Activated CD8-positive, alpha-beta memory T cell treated with anti-CD3 and anti-CD28 coated beads for 4 hours (primary cell): ENCODE measurements at regions not wholly inside any gene's neighbourhood (a gene's known extent, or its start where the extent isn't known, plus 50 kb on each side); places are given as distances from the start of the nearest gene placed in this dataset.

ENCODE experiments used
- DNase-seq, 2 donors: peaks; one replicate each; pipeline ENCODE4 v3.0.0-alpha.2; 2020; ENCODE audit warnings: low read depth in 2 of 2

DNA sequence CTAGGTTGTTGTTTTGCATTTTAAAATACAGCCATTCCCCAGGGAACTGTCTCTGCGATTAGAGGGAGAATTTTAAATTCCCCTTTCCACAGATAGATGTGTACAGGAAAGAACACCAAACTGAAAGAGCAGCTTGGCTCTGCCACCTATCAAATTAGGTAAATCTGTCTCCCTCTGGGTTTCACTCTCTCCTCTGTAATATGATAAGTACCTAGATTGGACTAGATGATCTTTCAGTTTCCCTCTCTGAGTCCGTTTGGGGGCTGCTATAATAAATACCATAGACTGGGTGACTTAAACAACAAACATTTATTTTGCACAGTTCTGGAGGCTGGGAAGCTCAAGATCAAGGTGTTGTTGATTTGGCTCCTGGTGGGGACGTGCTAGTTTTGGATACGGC lies 186.0 kb downstream of the KIF20B start:
- no peak for DNase-seq

DNA sequence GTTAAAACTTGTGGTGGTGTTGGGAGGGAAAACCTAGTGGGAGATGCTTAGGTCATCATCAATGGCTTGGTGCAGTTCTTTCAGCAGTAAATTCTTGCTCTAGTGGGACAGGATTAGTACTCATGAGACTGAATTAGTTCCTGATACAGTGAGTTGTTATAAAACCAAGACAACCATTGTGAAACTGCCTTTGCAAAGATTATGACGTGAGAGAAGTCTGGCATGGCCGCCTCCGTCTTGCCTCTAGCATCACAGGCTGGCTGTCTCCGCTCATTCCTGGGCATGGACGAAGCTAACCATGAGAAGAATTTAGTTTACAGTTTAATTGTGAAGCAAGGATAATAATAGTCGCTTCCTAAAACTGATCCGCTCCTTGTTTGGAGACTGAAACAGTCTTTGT lies 186.4 kb downstream of the KIF20B start:
- no peak for DNase-seq

DNA sequence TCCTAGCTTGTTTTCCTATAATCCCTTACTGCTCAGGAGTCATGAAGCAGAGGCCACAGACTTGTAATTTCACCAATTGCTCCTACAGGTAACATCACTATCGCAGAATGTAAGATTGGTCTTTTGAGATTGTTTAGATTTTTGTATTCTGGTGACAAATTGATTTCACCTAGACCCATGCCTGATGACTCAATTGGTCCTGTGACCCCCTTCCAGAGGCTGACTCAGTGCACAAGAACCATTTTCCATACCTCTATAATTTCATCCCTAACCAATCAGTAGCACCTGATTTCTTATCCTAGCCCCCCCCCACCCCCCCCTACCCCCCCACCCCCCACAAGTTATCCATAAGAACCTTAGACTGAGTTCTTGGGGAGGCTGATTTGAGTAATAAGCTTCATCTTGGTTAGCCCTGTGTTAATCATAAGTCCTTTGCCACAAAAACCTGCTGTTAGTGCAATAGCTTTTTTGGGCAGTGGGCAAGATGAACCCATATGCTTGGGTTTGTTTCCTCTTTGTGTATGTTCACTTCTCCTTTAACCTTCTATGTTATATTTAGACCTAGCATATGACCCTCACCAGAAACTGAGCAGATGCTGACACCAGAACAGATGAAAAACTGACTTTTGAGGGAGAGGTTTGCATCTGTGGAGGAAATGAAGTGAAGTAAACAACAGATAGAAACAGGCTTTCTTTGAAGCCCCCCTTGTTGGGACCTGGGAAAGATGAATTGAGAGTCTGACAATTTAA lies 187.1 kb downstream of the KIF20B start:
- DNase-seq: no peak

DNA sequence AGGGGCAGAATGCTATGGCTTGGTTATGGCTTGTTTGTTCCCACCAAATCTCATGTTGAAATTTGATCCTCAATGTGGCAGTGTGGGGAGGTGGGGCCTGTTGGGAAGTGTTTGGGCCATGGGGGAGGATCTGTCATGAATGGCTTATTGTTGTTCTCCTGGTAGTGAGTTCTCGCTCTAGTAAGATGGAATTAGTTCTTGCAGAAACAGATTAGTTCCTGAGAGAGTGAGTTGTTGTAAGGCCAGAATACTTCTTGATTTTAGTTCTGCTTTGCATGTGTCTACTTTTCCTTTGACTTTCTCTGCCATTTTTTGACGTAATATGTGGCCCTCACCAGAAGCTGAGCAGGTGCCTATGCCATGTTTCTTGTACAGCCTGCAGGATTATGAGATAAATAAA lies 188.2 kb downstream of the KIF20B start:
- no peak for DNase-seq

DNA sequence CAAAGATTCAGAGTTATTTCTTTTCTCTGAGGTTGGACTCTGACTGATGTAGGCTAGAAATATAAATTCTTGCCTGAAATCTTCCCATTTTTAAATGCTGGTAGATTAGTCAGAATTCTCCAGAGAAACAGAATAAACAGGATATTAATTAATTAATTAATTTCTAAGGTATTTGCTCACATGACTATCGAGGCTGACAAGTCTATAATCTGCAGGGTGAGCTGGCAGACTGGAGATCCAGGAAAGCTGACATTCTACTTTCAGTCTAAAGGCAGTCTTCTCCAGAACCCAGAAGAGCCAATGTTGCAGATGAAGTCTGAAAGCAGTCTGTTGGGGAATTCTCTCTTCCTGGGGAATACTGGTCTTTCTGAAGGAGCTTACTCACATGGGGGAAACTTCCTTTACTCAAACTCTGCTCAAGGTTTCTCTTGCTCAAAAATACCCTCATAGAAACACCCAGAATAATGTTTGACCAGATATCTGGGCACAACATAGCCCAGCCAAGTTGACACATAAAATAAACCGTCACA lies 189.7 kb downstream of the KIF20B start:
- no peak for DNase-seq

DNA sequence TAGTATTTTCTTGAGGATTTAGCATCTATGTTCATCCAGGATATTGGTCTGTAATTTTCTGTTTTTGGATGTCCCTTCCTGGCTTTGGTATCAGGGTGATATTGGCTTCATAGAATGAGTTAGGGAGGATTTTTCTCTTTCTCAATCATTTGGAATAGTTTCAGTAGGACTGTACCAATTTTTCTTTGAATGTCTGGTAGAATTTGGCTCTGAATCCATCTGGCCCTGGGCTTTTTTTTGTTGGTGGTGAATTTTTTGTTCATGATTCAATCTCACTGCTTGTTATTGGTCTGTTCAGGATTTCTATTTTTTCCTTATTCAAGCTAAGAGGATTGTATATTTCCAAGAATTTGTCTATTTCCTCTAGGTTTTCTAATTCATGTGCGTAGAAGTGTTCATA lies 192.7 kb downstream of the KIF20B start:
- DNase-seq: no peak

DNA sequence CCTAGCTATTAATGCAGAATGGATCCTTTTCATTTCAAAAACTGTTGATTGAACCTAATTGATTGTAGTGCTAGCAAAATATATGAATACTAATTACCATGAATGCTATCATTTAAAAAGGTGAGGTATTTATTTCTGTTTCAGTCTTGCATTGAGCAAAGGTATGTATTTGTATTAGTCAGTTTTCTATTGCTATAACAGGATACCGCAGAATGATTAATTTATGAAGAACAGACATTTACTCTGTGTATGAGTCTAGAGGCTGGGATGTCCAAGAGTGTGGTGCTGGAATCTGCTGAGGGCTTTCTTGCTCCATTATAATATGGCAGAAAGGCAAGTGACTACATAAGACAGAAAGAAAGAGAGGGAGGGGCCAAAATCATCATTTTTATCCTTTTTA lies 199.2 kb downstream of the KIF20B start:
- no peak for DNase-seq

DNA sequence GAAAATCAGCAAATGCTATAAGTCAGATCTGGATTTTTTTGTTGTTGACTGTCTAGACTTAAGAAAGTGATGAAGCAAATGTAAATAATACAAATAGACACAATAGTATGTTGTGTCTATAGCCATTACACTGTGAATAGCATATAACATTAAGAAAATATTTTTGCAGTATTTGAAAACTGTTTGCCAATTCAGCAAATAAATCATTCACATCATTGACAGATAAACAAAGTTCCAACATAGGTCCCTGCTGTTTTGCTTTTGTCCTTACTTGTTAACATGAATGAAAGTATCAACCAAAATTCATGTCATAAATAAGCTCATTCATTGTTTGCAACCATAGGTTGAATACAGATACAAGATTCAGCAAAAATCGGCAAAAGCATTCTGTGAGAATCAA lies 200.5 kb downstream of the KIF20B start:
- no peak for DNase-seq

DNA sequence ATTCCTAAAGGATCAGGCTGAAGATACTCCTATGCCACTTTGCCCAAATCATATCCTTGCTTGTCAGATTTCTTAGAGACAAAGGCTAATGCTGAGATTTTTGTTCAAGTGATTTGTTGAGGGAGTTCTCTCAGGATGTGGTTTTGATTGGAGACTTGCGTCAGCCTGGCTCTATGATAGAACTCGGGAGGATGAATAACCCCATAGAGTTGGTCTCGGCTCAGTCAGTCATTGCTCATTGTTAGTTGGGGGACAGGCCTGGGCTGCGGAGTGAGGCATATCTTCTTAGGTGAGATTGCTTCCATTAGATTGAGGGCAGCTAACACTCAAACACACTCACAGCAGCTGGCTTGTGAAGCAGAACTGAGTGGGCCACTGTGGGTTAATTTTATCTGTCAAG lies 203.4 kb downstream of the KIF20B start:
- DNase-seq: no peak

DNA sequence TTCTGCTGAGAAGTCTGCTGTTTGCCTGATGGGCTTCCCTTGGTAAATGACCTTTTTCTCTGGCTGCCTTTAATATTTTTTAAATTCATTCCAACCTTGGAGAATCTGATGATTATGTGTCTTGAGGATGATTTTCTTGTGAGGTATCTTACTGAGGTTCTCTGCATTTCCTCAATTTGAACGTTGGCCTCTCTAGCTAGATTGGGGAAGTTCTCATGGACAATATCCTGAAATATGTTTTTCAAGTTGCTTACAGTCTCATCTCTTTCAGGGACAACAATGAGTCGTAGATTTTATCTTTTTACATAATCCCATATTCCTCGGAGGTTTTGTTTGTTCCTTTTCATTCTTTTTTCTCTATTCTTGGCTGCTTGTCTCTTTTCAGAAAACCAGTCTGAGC lies 208.4 kb downstream of the KIF20B start:
- DNase-seq: no peak

DNA sequence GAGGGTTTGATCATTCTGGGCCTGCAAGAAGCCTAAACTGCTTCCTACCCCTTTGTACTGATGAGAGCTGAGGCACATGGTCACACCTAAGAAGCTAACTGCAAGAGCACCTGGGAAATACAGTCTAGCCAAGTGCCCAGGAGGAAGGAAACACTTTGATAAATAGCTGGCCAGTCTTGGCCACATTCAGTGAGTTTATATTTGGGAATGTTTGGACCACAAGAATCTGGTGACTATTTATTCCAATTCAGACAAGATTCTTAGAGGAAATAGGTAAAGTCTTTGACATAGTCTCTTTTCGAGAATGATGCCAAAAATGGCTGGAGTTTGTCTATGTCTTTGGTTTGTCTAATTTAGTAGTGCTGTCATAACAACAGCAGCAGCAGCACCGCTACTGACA lies 213.6 kb downstream of the KIF20B start:
- no peak for DNase-seq

DNA sequence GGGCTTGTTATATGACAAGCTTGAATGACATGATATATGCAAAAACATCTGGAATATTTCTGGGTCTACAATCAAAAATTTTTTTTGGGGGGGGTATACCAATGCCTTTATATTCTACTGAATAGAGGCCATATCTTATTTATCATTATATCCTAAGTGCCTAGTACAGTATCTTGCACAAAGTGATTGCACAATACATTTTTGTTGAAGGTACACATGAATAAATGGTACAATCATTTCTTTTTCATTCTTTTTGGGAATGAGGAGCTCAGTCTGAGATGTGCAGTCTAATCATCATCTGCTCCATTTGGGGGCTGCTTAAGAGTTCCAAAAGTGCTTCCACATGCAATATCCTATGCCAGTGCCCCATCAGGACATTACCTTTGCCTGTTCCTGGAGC lies 214.6 kb downstream of the KIF20B start:
- DNase-seq: no peak

DNA sequence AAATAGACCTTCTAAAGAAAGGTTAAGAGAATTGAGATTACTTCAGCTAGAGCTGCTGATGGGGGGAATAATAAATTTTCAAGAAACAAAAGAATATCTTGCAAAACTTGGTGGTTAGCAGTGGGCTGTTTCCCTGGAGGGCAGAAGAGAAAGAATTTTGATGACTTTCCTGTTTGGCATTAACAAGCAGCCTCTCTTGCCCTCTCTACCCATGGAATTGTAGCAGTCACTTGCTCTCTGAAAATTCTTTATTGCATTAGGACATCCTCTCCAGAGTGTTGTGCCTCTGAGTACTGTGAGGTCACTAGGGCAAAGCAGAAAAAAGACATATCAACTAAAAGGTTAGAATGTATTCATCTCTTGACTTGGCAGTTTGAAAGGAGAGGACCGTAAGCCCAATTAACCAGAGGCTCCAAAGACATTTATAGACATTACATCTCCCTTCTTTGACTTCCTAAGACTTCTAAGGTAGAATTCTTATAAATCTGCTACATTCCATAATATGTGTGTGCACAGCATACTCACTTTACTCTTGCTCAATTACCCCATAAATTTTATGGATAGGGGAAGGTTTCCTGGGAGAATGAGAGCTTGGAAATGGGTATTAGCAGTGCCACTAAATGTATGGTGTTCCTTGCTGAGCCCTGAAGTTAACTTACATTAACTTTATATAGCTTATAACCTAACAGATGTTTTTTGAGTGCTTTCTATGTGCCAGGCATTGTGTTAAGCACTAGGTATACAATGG lies 215.3 kb downstream of the KIF20B start:
- DNase-seq: no peak

DNA sequence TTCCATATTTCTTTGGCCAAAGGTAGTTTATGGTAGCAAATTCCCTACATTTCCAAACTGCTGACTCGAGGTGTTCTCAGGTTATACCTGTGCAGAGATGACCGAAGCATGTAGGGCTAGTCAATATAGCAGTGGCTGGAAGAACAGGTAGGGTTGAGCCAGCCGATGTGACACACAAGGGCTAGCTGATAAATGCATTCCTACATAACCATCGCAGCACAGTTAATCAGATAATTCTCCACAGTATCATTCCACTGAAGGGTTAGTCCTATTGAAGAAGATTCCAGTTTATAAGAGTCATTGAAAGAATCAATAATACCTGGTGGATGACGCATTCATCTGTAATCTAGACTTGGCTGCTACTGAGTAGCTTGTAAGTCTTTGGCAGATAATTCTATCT lies 220.0 kb downstream of the KIF20B start:
- DNase-seq: no peak

DNA sequence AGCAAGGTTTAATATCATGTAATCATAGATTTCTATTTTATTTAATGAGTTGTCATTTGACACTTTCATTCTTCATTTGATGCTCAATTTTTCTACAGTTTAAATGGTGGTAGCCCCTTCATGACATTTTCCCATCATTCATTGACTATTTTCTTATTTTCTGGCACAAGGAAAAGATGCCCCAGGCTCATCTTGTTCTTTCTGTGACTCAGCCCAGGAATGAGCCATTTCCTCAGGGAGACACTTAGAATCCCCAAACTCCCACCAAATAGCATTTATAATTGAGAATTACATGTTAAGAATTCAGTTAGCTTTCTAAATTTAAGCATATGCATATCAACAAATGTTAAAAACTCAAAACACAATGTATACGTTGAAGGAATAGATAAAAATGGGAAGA lies 222.3 kb downstream of the KIF20B start:
- no peak for DNase-seq

DNA sequence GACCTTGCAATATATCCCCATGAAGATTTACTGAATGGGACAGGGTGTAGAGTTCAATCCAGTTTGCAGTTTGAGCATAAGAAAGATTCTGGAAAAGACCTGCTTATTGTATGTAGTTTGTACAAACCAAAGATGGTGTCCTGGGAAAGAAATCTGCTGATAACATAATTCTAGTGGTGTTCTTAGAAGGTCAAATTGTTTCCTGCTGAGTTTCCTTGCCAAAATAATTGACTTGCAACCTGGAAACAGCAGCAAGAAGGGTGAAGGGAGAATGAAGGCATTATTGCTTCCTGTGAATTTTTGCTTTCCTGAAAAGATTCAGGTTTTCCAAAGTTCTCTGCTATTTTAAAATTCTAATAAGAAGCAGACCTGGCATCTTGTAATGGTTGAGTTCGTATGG lies 222.9 kb downstream of the KIF20B start:
- DNase-seq: no peak

DNA sequence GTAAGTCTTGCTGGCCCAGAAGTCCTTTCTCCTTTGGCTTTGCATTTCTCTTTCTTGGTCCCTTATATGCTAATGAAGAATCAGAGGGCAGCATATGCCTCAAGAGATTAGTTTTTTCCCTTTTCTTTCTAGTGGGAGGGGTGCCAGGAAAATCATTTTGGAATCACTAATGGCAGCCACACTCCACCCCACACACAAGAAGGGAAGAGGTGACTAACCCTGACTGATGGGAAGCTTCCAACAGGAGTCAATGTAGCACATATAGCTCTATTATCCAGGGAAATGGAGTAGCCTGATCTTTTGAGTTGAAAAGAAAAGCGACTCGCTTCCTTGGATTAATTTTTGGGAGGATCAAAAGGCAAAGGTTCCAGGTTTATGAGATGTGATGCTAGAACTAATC lies 225.3 kb downstream of the KIF20B start:
- DNase-seq: no peak

DNA sequence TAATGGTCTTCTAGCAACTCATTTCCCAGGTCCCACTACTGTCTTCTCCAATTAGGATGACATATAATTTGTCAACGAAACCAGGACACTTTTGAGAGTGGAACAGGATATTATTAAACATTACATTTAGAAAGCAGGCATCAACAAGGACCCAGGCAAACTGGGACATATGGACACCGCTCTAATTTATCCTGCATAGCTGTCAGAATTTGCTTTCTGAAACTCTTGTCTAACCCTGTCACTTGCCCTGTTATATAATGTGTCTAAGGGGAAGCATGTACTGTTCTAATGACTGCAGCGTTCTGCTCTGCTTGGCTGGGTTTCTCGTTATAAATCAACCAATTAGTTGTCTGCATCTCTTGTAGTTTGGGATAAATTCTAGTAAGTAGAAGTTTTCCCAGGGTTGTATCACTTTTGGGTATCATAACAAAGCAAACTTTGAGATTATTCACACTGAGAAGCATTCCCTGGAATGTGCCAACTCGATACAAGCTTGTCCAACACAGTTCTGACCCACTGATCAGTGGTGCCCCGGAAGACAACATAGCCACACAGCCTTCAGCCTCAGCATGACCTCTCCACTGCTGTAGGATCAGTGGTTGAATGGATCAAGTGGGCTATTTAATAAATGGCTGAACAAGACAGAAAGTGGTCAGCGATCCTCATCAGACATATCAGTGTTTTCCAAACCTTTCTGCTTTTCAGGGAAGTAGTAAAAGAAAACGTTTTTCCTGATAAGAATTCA lies 228.1 kb downstream of the KIF20B start:
- DNase-seq: no peak

DNA sequence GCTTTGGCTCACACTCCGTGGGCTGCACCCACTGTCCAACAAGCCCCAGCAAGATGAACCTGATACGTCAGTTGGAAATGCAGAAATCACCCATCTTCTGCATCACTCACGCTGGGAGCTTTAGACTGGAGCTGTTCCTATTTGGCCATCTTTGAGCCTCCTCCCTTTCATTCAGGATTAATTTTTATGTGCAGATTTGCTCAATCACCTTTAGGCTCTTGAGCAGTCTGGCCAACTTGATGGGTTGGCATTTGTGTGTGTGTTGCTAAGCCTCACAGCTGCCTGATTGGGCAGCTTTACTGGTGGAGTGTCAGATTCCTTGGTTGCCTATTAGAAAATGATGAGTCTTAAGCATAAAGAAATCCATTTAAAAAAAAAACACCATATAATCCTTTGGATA lies 236.1 kb downstream of the KIF20B start:
- no peak for DNase-seq

DNA sequence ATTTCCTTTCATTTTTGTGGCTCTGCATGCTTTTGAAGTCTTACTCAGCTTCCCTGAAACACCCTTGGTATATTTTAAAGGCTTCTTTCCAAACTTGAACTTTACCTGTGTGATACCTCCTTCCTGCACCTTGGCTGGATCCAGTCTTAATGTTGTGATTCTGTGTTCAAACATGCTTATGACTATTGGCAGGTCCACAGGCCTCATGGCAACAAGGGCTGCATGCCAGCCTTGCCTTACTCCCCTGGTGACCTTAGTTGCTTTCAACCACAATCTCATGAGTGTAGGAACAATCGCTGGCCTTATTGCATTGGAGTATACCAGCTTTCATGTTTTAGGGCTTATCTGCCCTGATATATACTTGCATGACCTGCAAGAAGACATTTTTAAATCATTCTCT lies 238.7 kb downstream of the KIF20B start:
- no peak for DNase-seq

DNA sequence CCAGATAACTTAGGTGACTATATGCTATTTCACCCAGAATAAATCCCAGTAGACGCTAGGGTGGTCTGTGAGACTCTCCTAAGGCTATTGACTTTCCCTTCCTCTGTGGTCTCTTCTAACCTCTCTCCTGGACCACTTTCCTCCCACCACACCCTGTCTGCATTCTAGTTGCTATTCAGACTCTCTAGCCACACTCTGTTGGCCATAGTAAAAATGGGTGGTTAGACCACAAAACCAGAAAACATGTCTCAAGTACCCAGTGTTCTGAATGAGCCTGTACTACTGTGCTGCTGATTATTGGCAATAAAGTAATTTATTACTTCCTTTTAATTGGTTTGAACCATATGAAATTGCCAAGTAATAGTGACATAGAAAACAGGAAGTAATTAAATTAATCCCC lies 240.8 kb downstream of the KIF20B start:
- DNase-seq: no peak

DNA sequence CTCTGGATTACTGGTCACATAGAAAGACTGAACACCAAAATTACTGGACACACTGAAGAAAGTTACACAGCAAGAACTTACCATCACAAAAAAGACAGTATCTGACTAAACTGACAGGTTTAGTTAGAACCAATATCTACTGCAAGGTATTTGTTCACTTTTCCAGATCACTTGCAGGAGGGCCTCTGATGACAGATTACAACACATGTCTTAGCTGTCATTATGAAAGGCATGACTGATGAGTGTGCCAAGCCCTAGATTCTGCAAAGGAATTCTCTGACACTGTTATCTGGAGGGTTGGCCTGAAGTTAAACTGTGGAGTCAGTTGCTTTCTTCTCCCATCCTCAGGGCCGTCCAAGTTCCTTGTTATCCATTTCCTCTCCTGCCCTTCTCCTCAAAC lies 242.7 kb downstream of the KIF20B start:
- no peak for DNase-seq

DNA sequence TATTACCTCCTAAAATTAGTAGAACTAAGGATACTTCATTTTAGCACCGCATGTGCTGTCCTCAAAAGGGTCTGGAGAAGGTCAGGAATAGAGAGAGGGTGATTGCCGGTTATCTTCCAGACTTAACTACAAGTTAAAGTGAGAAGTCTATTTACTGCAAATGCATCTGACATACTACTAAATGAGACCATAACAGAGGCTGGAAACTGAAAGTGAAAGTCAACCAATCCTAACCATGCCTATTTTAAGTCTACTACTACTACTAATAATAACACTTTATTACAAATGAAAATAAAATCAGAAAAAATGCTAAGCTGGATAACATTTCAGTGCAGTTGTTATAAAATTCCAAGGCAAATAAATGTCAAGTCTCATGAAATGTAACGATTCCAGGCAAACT lies 244.7 kb downstream of the KIF20B start:
- DNase-seq: no peak
